ENCODE measurements at regions not wholly inside any gene's neighbourhood (a gene's known extent, or its start where the extent isn't known, plus 50 kb on each side); places are given as distances from the start of the nearest gene placed in this dataset.

DNA sequence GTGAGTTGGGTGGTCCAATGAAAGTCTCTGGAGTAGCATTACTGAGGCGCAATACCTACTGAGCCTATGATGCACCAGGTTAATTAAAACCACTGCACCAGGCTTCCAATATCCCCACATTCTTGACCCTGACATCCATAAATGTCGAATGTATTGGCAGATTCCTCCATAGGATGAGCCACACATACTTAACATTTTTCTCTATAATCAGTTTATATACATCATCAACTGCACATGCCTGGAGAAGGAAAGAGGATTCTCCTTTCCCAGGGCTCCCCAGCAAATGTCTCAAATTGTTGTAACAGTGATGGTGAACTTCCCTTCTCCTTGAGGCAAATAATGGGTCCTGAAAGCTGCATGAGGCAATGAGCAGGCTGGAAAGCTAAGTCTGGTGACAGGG lies 82.3 kb upstream of the LPP start:
- CTCF ChIA-PET = no interaction called here
- TF ChIP-seq, protein P1, sequence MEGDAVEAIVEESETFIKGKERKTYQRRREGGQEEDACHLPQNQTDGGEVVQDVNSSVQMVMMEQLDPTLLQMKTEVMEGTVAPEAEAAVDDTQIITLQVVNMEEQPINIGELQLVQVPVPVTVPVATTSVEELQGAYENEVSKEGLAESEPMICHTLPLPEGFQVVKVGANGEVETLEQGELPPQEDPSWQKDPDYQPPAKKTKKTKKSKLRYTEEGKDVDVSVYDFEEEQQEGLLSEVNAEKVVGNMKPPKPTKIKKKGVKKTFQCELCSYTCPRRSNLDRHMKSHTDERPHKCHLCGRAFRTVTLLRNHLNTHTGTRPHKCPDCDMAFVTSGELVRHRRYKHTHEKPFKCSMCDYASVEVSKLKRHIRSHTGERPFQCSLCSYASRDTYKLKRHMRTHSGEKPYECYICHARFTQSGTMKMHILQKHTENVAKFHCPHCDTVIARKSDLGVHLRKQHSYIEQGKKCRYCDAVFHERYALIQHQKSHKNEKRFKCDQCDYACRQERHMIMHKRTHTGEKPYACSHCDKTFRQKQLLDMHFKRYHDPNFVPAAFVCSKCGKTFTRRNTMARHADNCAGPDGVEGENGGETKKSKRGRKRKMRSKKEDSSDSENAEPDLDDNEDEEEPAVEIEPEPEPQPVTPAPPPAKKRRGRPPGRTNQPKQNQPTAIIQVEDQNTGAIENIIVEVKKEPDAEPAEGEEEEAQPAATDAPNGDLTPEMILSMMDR (IDR thresholded peaks at IDR 0.05) = no peak
- no peak for TF ChIP-seq EZH2 (IDR thresholded peaks at IDR 0.05; ENCODE audit: borderline replicate concordance, insufficient read depth, low read depth, low read length, poor library complexity, severe bottlenecking)
- H3K9me3 ChIP-seq (ENCODE audit: control extremely low read depth in 1 of 3, control insufficient read depth in 2 of 3, insufficient read depth in 1 of 3, low read length in 2 of 3) = no peaks in the 10 kb centered on the region
- Mint-ChIP-seq H3K4me3 (no peak overlapping the region), H3K9me3 (ENCODE audit: insufficient read depth) (no peaks in the 10 kb centered on the region), H3K27me3 (no peaks in the 10 kb centered on the region), H3K27ac (no peak overlapping the region), H3K4me1 (no peaks in the 10 kb centered on the region)
- no peaks in the 10 kb centered on the region for H4K20me1 ChIP-seq (ENCODE audit: control insufficient read depth, insufficient read depth, low read length, poor library complexity, severe bottlenecking)
- H3K27me3 ChIP-seq (replicated peaks in 1 of 4; ENCODE audit: control extremely low read depth in 1 of 4, control insufficient read depth in 3 of 4, insufficient read depth in 4 of 4, low read length in 3 of 4) = no peaks in the 10 kb centered on the region
- H3K36me3 ChIP-seq (replicated peaks in 1 of 2; ENCODE audit: control extremely low read depth in 1 of 2, control insufficient read depth in 1 of 2, extremely low read depth in 1 of 2, insufficient read depth in 2 of 2, low read length in 1 of 2) = no peaks in the 10 kb centered on the region
- ATAC-seq (ENCODE audit: low read depth) (no peak), DNase-seq (no peak)
- no peaks in the 10 kb centered on the region for H3K79me2 ChIP-seq (ENCODE audit: control insufficient read depth, insufficient read depth, low read length)
- POLR2A ChIA-PET = no interaction called here
- WGBS (ENCODE audit: insufficient coverage) = no CpG with 5 or more reads among the region's 2 CpGs
- intact Hi-C loops (cut with micrococcal nuclease) = no loop called here
- H3K9ac ChIP-seq (ENCODE audit: low read length) = no peak overlapping the region
- H3K4me1 ChIP-seq (ENCODE audit: control insufficient read depth in 2 of 2, insufficient read depth in 2 of 2, low read length in 2 of 2) = no peaks in the 10 kb centered on the region
- no peak overlapping the region for H3K4me2 ChIP-seq (replicated peaks; ENCODE audit: low read depth, low read length, poor library complexity, severe bottlenecking)
- no peak overlapping the region for H3K27ac ChIP-seq (ENCODE audit: low read length in 2 of 2)
- H2AFZ ChIP-seq (ENCODE audit: insufficient read depth, low read depth, low read length, poor library complexity, severe bottlenecking) = no peak overlapping the region
- no peak overlapping the region for H3K4me3 ChIP-seq (ENCODE audit: control extremely low read depth in 1 of 5, extremely low read depth in 1 of 5, insufficient read depth in 1 of 5, low read depth in 2 of 5, low read length in 4 of 5)

DNA sequence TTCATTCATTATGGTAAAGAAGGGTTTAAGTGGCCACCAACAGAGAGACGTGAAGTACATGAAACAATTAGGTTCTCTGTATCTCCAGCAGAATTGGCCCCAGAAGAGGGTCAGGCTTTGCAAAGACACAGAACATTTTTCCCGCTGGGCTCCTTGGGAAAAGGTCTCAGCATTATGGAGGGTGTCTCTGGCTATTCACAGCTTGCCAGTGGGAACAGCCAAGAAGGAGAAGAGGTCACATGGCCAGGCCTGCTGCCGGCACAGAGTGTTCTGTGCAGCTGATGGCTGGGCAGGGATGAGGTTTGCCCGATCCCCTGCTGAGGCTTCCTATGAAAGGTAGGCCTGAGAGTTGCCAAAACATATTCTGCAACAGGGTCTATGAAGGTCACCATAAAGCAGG lies 77.8 kb upstream of the LPP start:
- H3K4me2 ChIP-seq (replicated peaks; ENCODE audit: low read depth, low read length, poor library complexity, severe bottlenecking) = no peak overlapping the region
- ChIA-PET CTCF (interaction anchor here (0.6 kb wide), 1 partner anchor 911 kb away, joined by 3 read pairs; no protein-coding TSS in a partner anchor), POLR2A (no interaction called here)
- no peaks in the 10 kb centered on the region for H3K9me3 ChIP-seq (ENCODE audit: control extremely low read depth in 1 of 3, control insufficient read depth in 2 of 3, insufficient read depth in 1 of 3, low read length in 2 of 3)
- H4K20me1 ChIP-seq (ENCODE audit: control insufficient read depth, insufficient read depth, low read length, poor library complexity, severe bottlenecking) = no peaks in the 10 kb centered on the region
- no peaks in the 10 kb centered on the region for H3K4me1 ChIP-seq (ENCODE audit: control insufficient read depth in 2 of 2, insufficient read depth in 2 of 2, low read length in 2 of 2)
- H3K4me3 ChIP-seq (ENCODE audit: control extremely low read depth in 1 of 5, extremely low read depth in 1 of 5, insufficient read depth in 1 of 5, low read depth in 2 of 5, low read length in 4 of 5) = no peak overlapping the region
- no peak for DNase-seq
- Mint-ChIP-seq H3K27ac (no peak overlapping the region), H3K4me3 (no peak overlapping the region), H3K27me3 (no peaks in the 10 kb centered on the region), H3K9me3 (ENCODE audit: insufficient read depth) (no peaks in the 10 kb centered on the region), H3K4me1 (no peaks in the 10 kb centered on the region)
- 100% methylated on average over 2 of the region's 4 CpGs for WGBS (ENCODE audit: insufficient coverage)
- no peaks in the 10 kb centered on the region for H3K79me2 ChIP-seq (ENCODE audit: control insufficient read depth, insufficient read depth, low read length)
- intact Hi-C loops (cut with micrococcal nuclease) = no loop called here
- TF ChIP-seq, protein P1 (IDR thresholded peaks at IDR 0.05) = no peak
- no peak for TF ChIP-seq EZH2 (IDR thresholded peaks at IDR 0.05; ENCODE audit: borderline replicate concordance, insufficient read depth, low read depth, low read length, poor library complexity, severe bottlenecking)
- no peaks in the 10 kb centered on the region for H3K36me3 ChIP-seq (replicated peaks in 1 of 2; ENCODE audit: control extremely low read depth in 1 of 2, control insufficient read depth in 1 of 2, extremely low read depth in 1 of 2, insufficient read depth in 2 of 2, low read length in 1 of 2)
- no peak for ATAC-seq (ENCODE audit: low read depth)
- H2AFZ ChIP-seq (ENCODE audit: insufficient read depth, low read depth, low read length, poor library complexity, severe bottlenecking) = no peak overlapping the region
- H3K9ac ChIP-seq (ENCODE audit: low read length) = no peak overlapping the region
- no peaks in the 10 kb centered on the region for H3K27me3 ChIP-seq (replicated peaks in 1 of 4; ENCODE audit: control extremely low read depth in 1 of 4, control insufficient read depth in 3 of 4, insufficient read depth in 4 of 4, low read length in 3 of 4)
- no peak overlapping the region for H3K27ac ChIP-seq (ENCODE audit: low read length in 2 of 2)

All from B cell (primary cell).